ENCODE measurements at regions not wholly inside any gene's neighbourhood (a gene's known extent, or its start where the extent isn't known, plus 50 kb on each side); places are given as distances from the start of the nearest gene placed in this dataset.

DNA sequence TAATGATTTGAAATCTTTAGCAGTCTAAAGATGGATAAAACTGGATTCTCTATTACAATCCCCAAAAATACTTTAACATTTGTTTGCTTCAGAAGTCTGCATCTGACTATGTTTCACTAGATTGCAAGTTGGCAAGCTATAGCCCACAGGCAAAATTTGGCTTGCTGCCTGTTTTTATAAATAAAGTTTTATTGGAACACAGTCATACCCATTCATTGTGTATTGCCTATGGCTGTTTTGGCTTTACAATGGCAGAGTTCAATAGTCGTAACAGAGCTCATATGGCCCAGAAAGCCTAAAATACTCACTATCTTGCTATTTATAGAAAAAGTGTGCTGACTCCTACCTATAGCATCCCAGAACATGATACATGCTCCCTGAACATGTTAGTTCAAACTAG lies 89.0 kb upstream of the GPR141 start:
- Histone ChIP-seq H3K9me3 (ENCODE audit: control insufficient read depth, low read length) (peaks cover 4% of the 10 kb centered on the region), H3K4ac (ENCODE audit: low read depth in 1 of 2, low read length in 2 of 2) (no peak overlapping the region), H3K27me3 (ENCODE audit: control insufficient read depth in 1 of 2, insufficient read depth in 1 of 2, low read length in 2 of 2) (no peaks in the 10 kb centered on the region), H3K4me3 (ENCODE audit: insufficient read depth in 1 of 2, low read depth in 1 of 2, low read length in 2 of 2) (no peak overlapping the region), H3K79me1 (replicated peaks; ENCODE audit: low read length, poor library complexity, severe bottlenecking) (no peaks in the 10 kb centered on the region), H2BK15ac (ENCODE audit: low read depth, poor library complexity, severe bottlenecking) (no peak overlapping the region), H4K8ac (ENCODE audit: low read length) (no peak overlapping the region), H3K23ac (ENCODE audit: low read length in 2 of 2) (no peak overlapping the region), H2AK5ac (ENCODE audit: low read length, severe bottlenecking) (no peak overlapping the region), H2BK5ac (ENCODE audit: low read depth, low read length, poor library complexity, severe bottlenecking) (no peak overlapping the region), H3K4me2 (ENCODE audit: low read length, poor library complexity, severe bottlenecking) (no peak overlapping the region), H3K18ac (ENCODE audit: low read depth in 1 of 2, low read length in 2 of 2) (no peak overlapping the region), H2AFZ (ENCODE audit: low read depth, low read length) (no peak overlapping the region), H2BK12ac (ENCODE audit: low read length in 2 of 2) (no peak overlapping the region), H3K36me3 (ENCODE audit: control insufficient read depth in 1 of 2, insufficient read depth in 2 of 2, low read depth in 1 of 2, low read length in 2 of 2) (no peaks in the 10 kb centered on the region), H2BK120ac (ENCODE audit: low read depth, low read length) (no peak overlapping the region), H3K4me1 (ENCODE audit: control insufficient read depth, insufficient read depth, low read depth, low read length) (no peaks in the 10 kb centered on the region), H3K9ac (ENCODE audit: low read length) (no peak overlapping the region), H3K14ac (ENCODE audit: low read length in 2 of 2) (no peak overlapping the region), H4K91ac (ENCODE audit: low read length) (no peak overlapping the region), H3K27ac (ENCODE audit: low read length, poor library complexity, severe bottlenecking) (no peak overlapping the region)
- DNase-seq, result no peak
- WGBS, result 50% methylated on average over 1 of the region's 1 CpG

DNA sequence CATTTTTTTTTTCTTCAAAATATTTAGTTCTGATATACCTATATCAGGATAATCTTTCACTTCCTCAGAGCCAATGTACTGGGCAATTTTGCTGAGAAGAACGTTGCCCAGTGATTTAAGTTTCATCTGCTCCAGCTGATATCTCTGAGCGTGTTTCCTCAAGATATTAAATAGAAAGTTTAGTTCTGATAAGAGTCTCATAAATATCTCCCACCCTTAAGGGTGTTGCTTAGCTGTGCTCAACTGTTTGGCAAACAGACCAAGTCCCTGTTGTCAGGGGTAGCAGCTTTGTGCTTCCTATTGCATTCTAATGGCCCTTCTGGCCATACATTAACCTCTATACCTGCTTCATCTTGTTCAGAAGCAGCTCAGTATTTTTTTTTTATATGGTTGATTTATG lies 84.7 kb upstream of the GPR141 start:
- no peak for DNase-seq

DNA sequence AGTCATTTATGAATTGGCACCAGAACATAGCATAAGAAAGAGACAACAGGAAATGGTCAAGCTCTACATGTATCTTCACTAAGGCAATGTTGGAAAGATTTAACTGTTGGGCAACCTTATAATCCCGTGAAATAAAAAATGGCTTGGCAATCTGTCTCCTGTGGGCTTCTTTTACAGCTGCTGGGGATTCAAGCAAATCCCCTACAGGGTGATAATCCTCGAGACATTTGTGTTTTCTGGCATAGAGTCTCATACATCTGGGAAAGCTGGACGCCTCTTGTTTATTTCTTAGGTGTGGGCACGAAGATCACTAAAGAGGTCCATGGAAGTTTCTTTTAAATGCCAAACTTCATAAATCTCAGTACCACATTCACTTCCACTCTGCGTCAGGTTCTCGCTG lies 82.2 kb upstream of the GPR141 start:
- Histone ChIP-seq H3K79me1 (replicated peaks; ENCODE audit: low read length, poor library complexity, severe bottlenecking) (no peaks in the 10 kb centered on the region), H3K14ac (ENCODE audit: low read length in 2 of 2) (no peak overlapping the region), H3K9me3 (ENCODE audit: control insufficient read depth, low read length) (peaks cover 4% of the 10 kb centered on the region), H2BK120ac (ENCODE audit: low read depth, low read length) (no peak overlapping the region), H2AK5ac (ENCODE audit: low read length, severe bottlenecking) (no peak overlapping the region), H3K4me3 (ENCODE audit: insufficient read depth in 1 of 2, low read depth in 1 of 2, low read length in 2 of 2) (no peak overlapping the region), H3K4me1 (ENCODE audit: control insufficient read depth, insufficient read depth, low read depth, low read length) (no peaks in the 10 kb centered on the region), H2BK15ac (ENCODE audit: low read depth, poor library complexity, severe bottlenecking) (no peak overlapping the region), H4K91ac (ENCODE audit: low read length) (no peak overlapping the region), H3K27me3 (ENCODE audit: control insufficient read depth in 1 of 2, insufficient read depth in 1 of 2, low read length in 2 of 2) (peaks cover 0 to 2% of the 10 kb centered on the region in 2 experiments), H2BK12ac (ENCODE audit: low read length in 2 of 2) (no peak overlapping the region), H3K27ac (ENCODE audit: low read length, poor library complexity, severe bottlenecking) (no peak overlapping the region), H2AFZ (ENCODE audit: low read depth, low read length) (no peak overlapping the region), H3K36me3 (ENCODE audit: control insufficient read depth in 1 of 2, insufficient read depth in 2 of 2, low read depth in 1 of 2, low read length in 2 of 2) (no peaks in the 10 kb centered on the region), H3K4ac (ENCODE audit: low read depth in 1 of 2, low read length in 2 of 2) (no peak overlapping the region), H3K23ac (ENCODE audit: low read length in 2 of 2) (no peak overlapping the region), H3K9ac (ENCODE audit: low read length) (no peak overlapping the region), H2BK5ac (ENCODE audit: low read depth, low read length, poor library complexity, severe bottlenecking) (no peak overlapping the region), H4K8ac (ENCODE audit: low read length) (no peak overlapping the region), H3K4me2 (ENCODE audit: low read length, poor library complexity, severe bottlenecking) (no peak overlapping the region), H3K18ac (ENCODE audit: low read depth in 1 of 2, low read length in 2 of 2) (no peak overlapping the region)
- 74% methylated on average over 6 of the region's 6 CpGs for WGBS
- DNase-seq, result no peak

More for the DNA sequence above, 84.7 kb upstream of the GPR141 start:
- H3K23ac ChIP-seq (ENCODE audit: low read length in 2 of 2), result no peak overlapping the region
- H3K79me1 ChIP-seq (replicated peaks; ENCODE audit: low read length, poor library complexity, severe bottlenecking), result no peaks in the 10 kb centered on the region
- H4K91ac ChIP-seq (ENCODE audit: low read length), result no peak overlapping the region
- no peak overlapping the region for H3K4me3 ChIP-seq (ENCODE audit: insufficient read depth in 1 of 2, low read depth in 1 of 2, low read length in 2 of 2)
- no peak overlapping the region for H2BK12ac ChIP-seq (ENCODE audit: low read length in 2 of 2)
- H2AFZ ChIP-seq (ENCODE audit: low read depth, low read length), result no peak overlapping the region
- H3K36me3 ChIP-seq (ENCODE audit: control insufficient read depth in 1 of 2, insufficient read depth in 2 of 2, low read depth in 1 of 2, low read length in 2 of 2), result no peaks in the 10 kb centered on the region
- 29% methylated on average over 1 of the region's 2 CpGs for WGBS
- H3K27me3 ChIP-seq (ENCODE audit: control insufficient read depth in 1 of 2, insufficient read depth in 1 of 2, low read length in 2 of 2), result peaks cover 0 to 2% of the 10 kb centered on the region in 2 experiments
- no peak overlapping the region for H3K14ac ChIP-seq (ENCODE audit: low read length in 2 of 2)
- H3K4me2 ChIP-seq (ENCODE audit: low read length, poor library complexity, severe bottlenecking), result no peak overlapping the region
- H3K27ac ChIP-seq (ENCODE audit: low read length, poor library complexity, severe bottlenecking), result no peak overlapping the region
- no peak overlapping the region for H2BK15ac ChIP-seq (ENCODE audit: low read depth, poor library complexity, severe bottlenecking)
- H4K8ac ChIP-seq (ENCODE audit: low read length), result no peak overlapping the region
- no peak overlapping the region for H3K4ac ChIP-seq (ENCODE audit: low read depth in 1 of 2, low read length in 2 of 2)
- H2AK5ac ChIP-seq (ENCODE audit: low read length, severe bottlenecking), result no peak overlapping the region
- H3K9me3 ChIP-seq (ENCODE audit: control insufficient read depth, low read length), result peaks cover 4% of the 10 kb centered on the region
- H2BK120ac ChIP-seq (ENCODE audit: low read depth, low read length), result no peak overlapping the region
- H3K9ac ChIP-seq (ENCODE audit: low read length), result no peak overlapping the region
- H2BK5ac ChIP-seq (ENCODE audit: low read depth, low read length, poor library complexity, severe bottlenecking), result no peak overlapping the region
- H3K18ac ChIP-seq (ENCODE audit: low read depth in 1 of 2, low read length in 2 of 2), result no peak overlapping the region
- no peaks in the 10 kb centered on the region for H3K4me1 ChIP-seq (ENCODE audit: control insufficient read depth, insufficient read depth, low read depth, low read length)

DNA sequence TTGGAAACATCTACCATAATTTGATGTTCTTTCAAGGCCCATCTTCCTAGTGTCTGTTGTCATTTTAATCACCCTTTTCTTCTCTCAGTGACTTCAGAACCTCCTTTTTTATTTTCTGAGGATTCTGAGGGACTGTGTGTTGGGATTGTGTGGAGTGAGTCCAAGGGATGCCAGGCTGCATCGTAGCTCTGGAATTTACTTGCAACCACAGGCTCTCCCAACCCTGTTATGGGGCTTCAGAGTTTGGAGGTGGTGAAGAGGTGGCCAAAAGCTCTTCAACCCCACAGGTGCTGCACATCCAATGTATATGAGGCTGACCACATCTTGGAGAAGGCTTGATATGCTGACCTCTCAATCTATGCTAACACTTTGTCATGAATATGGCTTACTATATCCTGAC lies 79.5 kb upstream of the GPR141 start:
- H2BK5ac ChIP-seq (ENCODE audit: low read depth, low read length, poor library complexity, severe bottlenecking), result no peak overlapping the region
- H3K18ac ChIP-seq (ENCODE audit: low read depth in 1 of 2, low read length in 2 of 2), result no peak overlapping the region
- H4K91ac ChIP-seq (ENCODE audit: low read length), result no peak overlapping the region
- no peak overlapping the region for H2BK12ac ChIP-seq (ENCODE audit: low read length in 2 of 2)
- H4K8ac ChIP-seq (ENCODE audit: low read length), result no peak overlapping the region
- H3K23ac ChIP-seq (ENCODE audit: low read length in 2 of 2), result no peak overlapping the region
- H3K14ac ChIP-seq (ENCODE audit: low read length in 2 of 2), result no peak overlapping the region
- H3K36me3 ChIP-seq (ENCODE audit: control insufficient read depth in 1 of 2, insufficient read depth in 2 of 2, low read depth in 1 of 2, low read length in 2 of 2), result no peaks in the 10 kb centered on the region
- no peak overlapping the region for H2BK120ac ChIP-seq (ENCODE audit: low read depth, low read length)
- WGBS, result 67% methylated on average over 1 of the region's 1 CpG
- no peak overlapping the region for H2AK5ac ChIP-seq (ENCODE audit: low read length, severe bottlenecking)
- peaks cover 0 to 2% of the 10 kb centered on the region in 2 experiments for H3K27me3 ChIP-seq (ENCODE audit: control insufficient read depth in 1 of 2, insufficient read depth in 1 of 2, low read length in 2 of 2)
- DNase-seq, result no peak
- no peaks in the 10 kb centered on the region for H3K9me3 ChIP-seq (ENCODE audit: control insufficient read depth, low read length)
- no peak overlapping the region for H3K4ac ChIP-seq (ENCODE audit: low read depth in 1 of 2, low read length in 2 of 2)
- no peak overlapping the region for H3K27ac ChIP-seq (ENCODE audit: low read length, poor library complexity, severe bottlenecking)
- H2AFZ ChIP-seq (ENCODE audit: low read depth, low read length), result no peak overlapping the region
- H3K4me1 ChIP-seq (ENCODE audit: control insufficient read depth, insufficient read depth, low read depth, low read length), result no peaks in the 10 kb centered on the region
- no peak overlapping the region for H3K4me3 ChIP-seq (ENCODE audit: insufficient read depth in 1 of 2, low read depth in 1 of 2, low read length in 2 of 2)
- no peak overlapping the region for H3K9ac ChIP-seq (ENCODE audit: low read length)
- no peak overlapping the region for H3K4me2 ChIP-seq (ENCODE audit: low read length, poor library complexity, severe bottlenecking)
- no peaks in the 10 kb centered on the region for H3K79me1 ChIP-seq (replicated peaks; ENCODE audit: low read length, poor library complexity, severe bottlenecking)
- H2BK15ac ChIP-seq (ENCODE audit: low read depth, poor library complexity, severe bottlenecking), result no peak overlapping the region

Measured in mesenchymal stem cell (in vitro differentiated cells and primary cell).